Ovary (tissue), 3 donors: ENCODE measurements at regions not wholly inside any gene's neighbourhood (a gene's known extent, or its start where the extent isn't known, plus 50 kb on each side); places are given as distances from the start of the nearest gene placed in this dataset.

ENCODE experiments used
- CTCF ChIP-seq, 3 donors: fragments of 450-650 bp in 2 of 3; fragments of 200-600 bp in 1 of 3; IDR thresholded peaks; one replicate each; pipeline versions ENCODE4 v1.5.1 to v1.8.0; 2016 to 2022; ENCODE audit warnings: antibody characterized with exemption in 3 of 3, mild to moderate bottlenecking in 1 of 3
- POLR2A ChIP-seq: fragments of 450-650 bp; IDR thresholded peaks from one replicate; pipeline ENCODE4 v1.6.1; 2017; ENCODE audit warnings: antibody characterized with exemption, mild to moderate bottlenecking, moderate library complexity
- donor health status: DM: no; HTN: no; CAD: no.

GRCh38 chr1:224563666-224564065 lies 52.5 kb upstream of the CNIH3 start:
- no peak for TF ChIP-seq CTCF (IDR thresholded peaks at IDR 0.05)
- no peak for TF ChIP-seq POLR2A
